DMS53 (cell line): ENCODE measurements at regions not wholly inside any gene's neighbourhood (a gene's known extent, or its start where the extent isn't known, plus 50 kb on each side); places are given as distances from the start of the nearest gene placed in this dataset.
A peak's percentile ranks its signal among the peaks of the same experiment; 100 is the strongest.
"Not testable (repeated sequence)": the region's sequence is repeated elsewhere in the genome, so short reads cannot be mapped to it uniquely, and the experiment has no call there.

Experiments used
- DNase-seq: peaks from one replicate; lab custom pipeline; 2025; lab: John Stamatoyannopoulos, UW

DNA sequence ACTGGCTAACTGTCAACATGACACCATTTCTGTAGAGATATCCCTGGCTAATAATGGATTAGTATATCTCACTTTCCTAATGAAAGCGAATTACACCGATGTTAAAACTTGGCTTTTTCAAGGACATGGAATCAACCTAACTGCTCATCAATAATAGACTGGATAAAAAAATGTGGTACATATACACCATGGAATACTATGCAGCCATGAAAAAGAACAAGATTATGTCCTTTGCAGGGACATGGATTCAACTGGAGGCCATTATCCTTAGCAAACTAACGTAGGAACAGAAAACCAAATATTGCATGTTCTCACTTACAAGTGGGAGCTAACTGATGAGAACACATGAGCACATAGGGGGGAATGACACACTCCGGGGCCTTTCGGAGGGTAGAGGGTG is 62.6 kb downstream of the ZIC1 start:
- no peak for DNase-seq

GRCh38 chr3:147472846-147473245 is 63.7 kb downstream of the ZIC1 start:
- no peak for DNase-seq

- no peak for DNase-seq
These were observed 74.0 kb downstream of the ZIC1 start for GRCh38 chr3:147483145-147483544.

DNA sequence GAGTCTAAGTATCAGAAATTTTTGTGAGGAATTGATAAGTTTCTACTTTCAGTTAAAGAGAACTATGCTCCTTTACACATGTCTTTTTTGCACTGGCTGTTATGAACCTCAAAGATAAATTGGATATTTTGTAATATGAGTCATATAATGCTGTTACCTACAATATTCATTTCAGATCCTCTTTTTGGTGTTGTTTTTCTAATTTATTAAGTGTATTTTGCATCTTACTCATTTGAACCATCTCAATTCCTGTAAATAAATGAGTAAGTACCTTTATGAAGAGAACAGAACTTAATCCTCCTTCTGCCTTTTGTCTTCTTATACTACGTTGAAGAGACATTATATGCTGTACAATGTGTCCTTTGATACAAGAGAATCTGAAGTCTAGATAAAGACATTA is 74.4 kb downstream of the ZIC1 start:
- no peak for DNase-seq

- DNase-seq = no peak
These were observed 83.9 kb downstream of the ZIC1 start for GRCh38 chr3:147493065-147493464.

- peak; percentile 1 for DNase-seq
These were observed 84.5 kb downstream of the ZIC1 start for GRCh38 chr3:147493666-147494065.

DNA sequence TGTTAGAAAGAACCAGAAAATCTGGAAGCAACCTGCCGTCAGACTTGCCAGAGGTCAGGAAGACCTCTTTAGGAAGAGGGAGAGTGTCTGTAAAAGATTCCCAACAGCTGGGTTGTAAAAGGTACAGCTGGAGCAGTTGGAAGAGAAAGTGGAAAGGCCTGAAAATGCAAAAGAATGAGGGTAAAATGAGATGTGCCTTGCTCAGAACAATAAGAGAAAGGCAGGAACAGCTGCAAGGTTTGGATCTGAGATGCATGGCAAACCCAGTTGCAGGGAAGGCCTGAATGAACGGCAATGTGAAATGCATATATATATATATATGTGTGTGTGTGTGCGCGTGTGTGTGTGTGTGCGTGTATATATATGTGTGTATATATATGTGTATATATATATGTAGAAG is 88.1 kb downstream of the ZIC1 start:
- no peak for DNase-seq

- no peak for DNase-seq
These were observed 98.6 kb downstream of the ZIC1 start for GRCh38 chr3:147507638-147508286.

GRCh38 chr3:147509448-147509847 is 100.3 kb downstream of the ZIC1 start:
- no peak for DNase-seq

GRCh38 chr3:147513785-147514184 is 104.6 kb downstream of the ZIC1 start:
- DNase-seq = no peak

- no peak for DNase-seq
These were observed 105.4 kb downstream of the ZIC1 start for GRCh38 chr3:147514366-147515160.

- no peak for DNase-seq
These were observed 109.3 kb downstream of the ZIC1 start for GRCh38 chr3:147518465-147518864.

DNA sequence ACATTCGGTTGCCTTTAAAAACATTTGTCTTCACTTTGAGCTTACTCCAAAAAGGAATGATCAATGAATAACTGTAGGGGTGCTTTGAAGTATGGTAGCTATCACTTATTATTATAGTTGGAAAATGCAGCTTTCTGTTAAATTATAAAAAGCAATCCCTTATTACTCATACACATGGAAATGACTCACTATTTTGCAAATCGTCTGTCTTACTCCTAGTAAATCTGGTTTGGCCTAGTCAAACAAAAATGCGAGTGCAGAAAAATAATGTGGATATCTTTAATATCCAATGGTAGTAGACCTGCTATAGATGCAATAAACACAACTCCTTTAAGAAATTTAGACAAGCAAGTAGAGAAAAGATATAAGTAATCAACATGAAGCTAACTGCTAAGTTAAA is 112.5 kb downstream of the ZIC1 start:
- no peak for DNase-seq

- not testable (repeated sequence) for DNase-seq
These were observed 113.6 kb downstream of the ZIC1 start for GRCh38 chr3:147522780-147523179.

DNA sequence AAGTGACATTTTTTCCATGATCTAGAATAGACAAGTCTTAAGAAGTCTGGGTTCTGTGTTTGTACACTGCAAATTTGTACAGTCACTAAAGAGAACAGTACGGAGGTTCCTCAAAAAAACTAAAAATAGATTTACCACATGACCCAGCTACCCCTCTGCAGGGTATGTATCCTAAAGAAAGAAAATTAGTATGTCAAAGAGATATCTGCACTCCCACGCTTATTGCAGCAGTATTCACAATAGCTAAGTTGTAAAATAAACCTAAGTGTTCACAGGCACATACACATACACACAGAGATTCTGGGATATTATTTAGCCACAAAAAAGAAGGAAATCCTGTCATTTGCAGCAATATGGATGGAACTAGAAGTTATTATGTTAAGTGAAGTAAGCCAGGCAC is 120.4 kb downstream of the ZIC1 start:
- no peak for DNase-seq

DNA sequence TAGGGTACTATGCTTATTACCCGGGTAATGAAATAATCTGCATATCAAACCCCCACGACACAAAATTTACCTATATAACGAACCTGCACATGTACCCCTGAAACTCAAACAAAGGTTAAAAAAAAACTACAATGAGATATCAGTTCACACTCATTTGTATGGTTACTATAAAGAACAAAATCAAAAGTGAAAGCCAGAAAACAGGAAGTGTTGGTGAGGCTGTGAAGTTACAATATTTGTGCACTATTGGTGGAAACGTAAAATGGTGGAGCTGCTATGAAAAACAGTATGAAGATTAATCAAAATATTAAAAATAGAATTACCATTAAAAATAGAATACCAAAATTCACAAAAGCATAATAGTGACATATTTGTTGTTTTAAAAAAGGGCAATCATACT is 128.9 kb downstream of the ZIC1 start:
- peak; percentile 65 for DNase-seq

- DNase-seq = no peak
These were observed 131.8 kb downstream of the ZIC1 start for GRCh38 chr3:147540921-147541320.

- no peak for DNase-seq
These were observed 135.1 kb downstream of the ZIC1 start for GRCh38 chr3:147544290-147544689.

GRCh38 chr3:147551491-147551890 is 142.3 kb downstream of the ZIC1 start:
- DNase-seq = no peak

- DNase-seq = no peak
These were observed 145.2 kb downstream of the ZIC1 start for GRCh38 chr3:147554332-147554731.

- DNase-seq = peak; percentile 19
These were observed 163.8 kb downstream of the ZIC1 start for GRCh38 chr3:147572970-147573340.

DNA sequence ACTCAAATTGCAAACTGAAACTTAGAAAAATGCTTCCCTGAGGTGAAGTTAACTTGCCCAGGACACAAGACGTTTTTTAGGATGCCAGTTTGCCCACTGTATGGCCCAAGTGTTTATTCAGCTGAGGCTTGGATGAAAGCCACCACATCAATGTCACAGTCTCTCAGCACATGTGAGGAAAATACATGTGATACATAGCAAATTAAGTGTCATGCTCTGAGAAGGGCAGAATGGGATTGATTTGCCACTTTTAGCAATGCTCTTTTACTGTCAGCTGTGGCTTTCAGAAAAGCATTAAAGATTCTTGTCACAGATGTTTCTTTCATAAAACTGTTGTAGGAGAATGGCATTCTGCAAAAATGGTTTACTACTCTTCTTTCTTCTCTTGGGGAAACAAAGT is 165.5 kb downstream of the ZIC1 start:
- no peak for DNase-seq

- no peak for DNase-seq
These were observed 166.2 kb downstream of the ZIC1 start for GRCh38 chr3:147575391-147575790.

DNA sequence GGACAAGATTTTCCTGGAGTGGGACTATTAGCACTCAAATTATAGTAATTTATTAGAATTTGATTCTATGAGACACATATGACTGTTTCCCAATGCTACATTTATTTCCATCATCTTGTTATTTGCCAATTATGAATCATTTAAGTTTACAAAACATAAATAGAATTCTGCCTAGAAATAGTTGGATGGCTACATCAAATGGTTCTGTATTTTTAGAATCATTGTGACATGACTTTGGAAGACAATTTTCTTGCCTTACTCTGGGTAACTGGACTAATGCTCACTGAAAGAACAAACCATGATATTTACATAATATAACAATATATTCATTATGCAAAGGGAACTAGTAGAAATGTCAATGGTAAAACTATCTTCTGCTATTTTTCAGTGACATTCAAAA is 173.5 kb downstream of the ZIC1 start:
- DNase-seq = no peak
